H1 (cell line): ENCODE measurements at regions not wholly inside any gene's neighbourhood (a gene's known extent, or its start where the extent isn't known, plus 50 kb on each side); places are given as distances from the start of the nearest gene placed in this dataset.

Experiments
- CTCF ChIA-PET: fragments of 300-600 bp; sonication (Branson Sonifier 250); formaldehyde crosslinking; loops from one replicate; lab custom pipeline; 2021; ENCODE audit not compliant: partially characterized antibody; lab: Charles Lee
- POLR2A ChIA-PET: fragments of 300-600 bp; sonication (Branson Sonifier 250); formaldehyde crosslinking; loops from one replicate; lab custom pipeline; 2021; ENCODE audit warnings: inconsistent platforms; ENCODE audit not compliant: partially characterized antibody; lab: Charles Lee
- DNase-seq, 2 experiments: peaks; one replicate each; pipeline versions ENCODE4 v3.0.0 to v3.0.0-alpha.2; 2010 to 2022; ENCODE audit warnings: low spot score in 2 of 2, low read depth in 1 of 2, mixed read lengths in 1 of 2
- FAIRE-seq: peaks from 2 replicates; lab custom pipeline; 2011; peaks lifted over from hg19 to GRCh38; lab: Jason Lieb, UNC
- H2AFZ ChIP-seq: 2 replicates; pipeline ENCODE4 v1.8.1; 2012; ENCODE audit warnings: low read length, inconsistent platforms
- H2AK5ac ChIP-seq: 2 replicates; pipeline ENCODE4 v1.6.1; 2013; ENCODE audit warnings: low read depth, low read length
- H2BK120ac ChIP-seq: replicated peaks from 2 replicates; pipeline ENCODE3; 2013; ENCODE audit warnings: low read depth, low read length, inconsistent platforms
- H2BK12ac ChIP-seq: 2 replicates; pipeline ENCODE4 v1.6.1; 2013; ENCODE audit warnings: low read depth, low read length
- H2BK15ac ChIP-seq: 2 replicates; pipeline ENCODE4 v1.6.1; 2013; ENCODE audit warnings: low read length
- H2BK20ac ChIP-seq: 2 replicates; pipeline ENCODE4 v1.6.1; 2013; ENCODE audit warnings: low read length
- H2BK5ac ChIP-seq: 2 replicates; pipeline ENCODE4 v1.6.1; 2013; ENCODE audit warnings: low read depth, low read length
- H3K14ac ChIP-seq: 2 replicates; pipeline ENCODE4 v1.6.1; 2013; ENCODE audit warnings: inconsistent platforms; ENCODE audit not compliant: insufficient read length
- H3K18ac ChIP-seq: 2 replicates; pipeline ENCODE4 v1.6.1; 2013; ENCODE audit warnings: low read length; ENCODE audit errors: extremely low read depth
- H3K23ac ChIP-seq: 2 replicates; pipeline ENCODE4 v1.6.1; 2013; ENCODE audit warnings: inconsistent platforms; ENCODE audit not compliant: insufficient read length
- H3K23me2 ChIP-seq: 2 replicates; pipeline ENCODE4 v1.6.1; 2013; ENCODE audit warnings: low read depth, low read length
- H3K27ac ChIP-seq: 2 replicates; pipeline ENCODE4 v1.6.1; 2011; ENCODE audit warnings: low read depth, low read length, inconsistent platforms
- H3K27me3 ChIP-seq, 4 experiments: replicated peaks in 1 of 4; 1 replicate in 1 of 4; 2 replicates in 3 of 4; pipeline versions ENCODE4 v1.6.1 to v1.8.1; 2011 to 2013; ENCODE audit warnings: low read length in 3 of 4, mild to moderate bottlenecking in 3 of 4, inconsistent platforms in 2 of 4, mixed read lengths in 2 of 4, moderate library complexity in 1 of 4; ENCODE audit not compliant: control insufficient read depth in 3 of 4, insufficient read depth in 3 of 4; ENCODE audit errors: extremely low read depth in 1 of 4
- H3K36me3 ChIP-seq, 4 experiments: 2 replicates each; pipeline versions ENCODE4 v1.6.1 to v1.8.1; 2011 to 2013; ENCODE audit warnings: mild to moderate bottlenecking in 4 of 4, low read length in 3 of 4, moderate library complexity in 2 of 4, control low read depth in 1 of 4, inconsistent platforms in 1 of 4; ENCODE audit not compliant: insufficient read depth in 4 of 4, control insufficient read depth in 2 of 4
- H3K4ac ChIP-seq: replicated peaks from 2 replicates; pipeline ENCODE3; 2013; ENCODE audit warnings: low read length, low read depth, mixed read lengths, inconsistent platforms; ENCODE audit not compliant: insufficient read length
- H3K4me1 ChIP-seq, 4 experiments: replicated peaks in 1 of 4; 1 replicate in 1 of 4; 2 replicates in 3 of 4; pipeline versions ENCODE4 v1.6.1 to v1.8.1; 2011 to 2013; ENCODE audit warnings: low read length in 3 of 4, inconsistent platforms in 2 of 4, mixed read lengths in 1 of 4; ENCODE audit not compliant: insufficient read depth in 4 of 4, control insufficient read depth in 3 of 4
- H3K4me2 ChIP-seq, 2 experiments: 2 replicates each; pipeline versions ENCODE4 v1.6.1 to v1.8.1; 2011 to 2013; ENCODE audit warnings: low read depth in 2 of 2, low read length in 2 of 2, control low read depth in 1 of 2, inconsistent platforms in 1 of 2, mild to moderate bottlenecking in 1 of 2; ENCODE audit not compliant: insufficient read depth in 1 of 2
- H3K4me3 ChIP-seq, 4 experiments: fragments of 200-600, 300-600 bp in 1 of 4; sonication (generic), shearing (Covaris generic), sonication (Bioruptor Twin) in 1 of 4; 2 replicates each; pipeline versions ENCODE4 v1.5.1 to v1.8.1; 2011 to 2016; ENCODE audit warnings: low read length in 4 of 4, low read depth in 3 of 4, control low read depth in 2 of 4, inconsistent platforms in 2 of 4, mild to moderate bottlenecking in 2 of 4, mixed read lengths in 1 of 4, moderate library complexity in 1 of 4; ENCODE audit not compliant: insufficient read depth in 2 of 4; ENCODE audit errors: extremely low read depth in 1 of 4
- H3K56ac ChIP-seq: replicated peaks from 2 replicates; pipeline ENCODE3; 2013; ENCODE audit warnings: low read depth, mild to moderate bottlenecking, mixed read lengths, low read length, inconsistent platforms; ENCODE audit not compliant: insufficient read length
- H3K79me1 ChIP-seq: 2 replicates; pipeline ENCODE4 v1.6.1; 2013; ENCODE audit warnings: low read depth, low read length, control low read depth
- H3K79me2 ChIP-seq, 2 experiments: 2 replicates each; pipeline versions ENCODE4 v1.6.1 to v1.8.1; 2012 to 2013; ENCODE audit warnings: low read length in 2 of 2, mild to moderate bottlenecking in 2 of 2, inconsistent platforms in 1 of 2; ENCODE audit not compliant: insufficient read depth in 2 of 2, control insufficient read depth in 1 of 2
- H3K9ac ChIP-seq, 4 experiments: replicated peaks in 1 of 4; 1 replicate in 1 of 4; 2 replicates in 3 of 4; pipeline versions ENCODE4 v1.6.1 to v1.8.1; 2011 to 2013; ENCODE audit warnings: low read depth in 3 of 4, low read length in 3 of 4, control low read depth in 2 of 4, mild to moderate bottlenecking in 2 of 4, moderate library complexity in 2 of 4, inconsistent platforms in 1 of 4; ENCODE audit errors: extremely low read depth in 1 of 4
- H3K9me3 ChIP-seq, 2 experiments: 2 replicates each; pipeline versions ENCODE4 v1.6.1 to v1.8.1; 2012 to 2013; ENCODE audit warnings: mild to moderate bottlenecking in 2 of 2, moderate library complexity in 2 of 2, control low read depth in 1 of 2, inconsistent platforms in 1 of 2, low read depth in 1 of 2, low read length in 1 of 2, mixed read lengths in 1 of 2; ENCODE audit not compliant: insufficient read depth in 2 of 2
- H4K20me1 ChIP-seq, 2 experiments: replicated peaks in 1 of 2; 2 replicates each; pipeline versions ENCODE3 to v1.8.1; 2011 to 2013; ENCODE audit warnings: inconsistent platforms in 2 of 2, low read length in 2 of 2, mild to moderate bottlenecking in 1 of 2; ENCODE audit not compliant: insufficient read depth in 2 of 2, control insufficient read depth in 1 of 2
- H4K5ac ChIP-seq: 2 replicates; pipeline ENCODE4 v1.6.1; 2013; ENCODE audit warnings: low read length, low read depth, mixed read lengths, inconsistent platforms; ENCODE audit not compliant: insufficient read length
- H4K8ac ChIP-seq: 2 replicates; pipeline ENCODE4 v1.8.0; 2013; ENCODE audit warnings: mild to moderate bottlenecking, moderate library complexity, low read length, inconsistent platforms; ENCODE audit not compliant: insufficient read depth; ENCODE audit errors: extremely low read depth
- H4K91ac ChIP-seq: replicated peaks from 2 replicates; pipeline ENCODE3; 2013; ENCODE audit warnings: low read length, mixed read lengths, inconsistent platforms; ENCODE audit not compliant: insufficient read length
- ASH2L ChIP-seq: fragments of 200-600, 300-600 bp; sonication (generic); IDR thresholded peaks from one replicate; pipeline ENCODE4 v1.7.1; 2017; ENCODE audit warnings: low read length
- BACH1 ChIP-seq: IDR thresholded peaks from 2 replicates; pipeline ENCODE4 v1.6.1; 2012; ENCODE audit warnings: low read length, improper control_type of control experiment
- BRCA1 ChIP-seq: IDR thresholded peaks from 2 replicates; pipeline ENCODE4 v1.6.1; 2012; ENCODE audit warnings: low read depth, low read length, improper control_type of control experiment
- CHD2 ChIP-seq: IDR thresholded peaks from 2 replicates; pipeline ENCODE4 v1.6.1; 2012; ENCODE audit warnings: low read length, improper control_type of control experiment
- FOSL1 ChIP-seq: IDR thresholded peaks from 2 replicates; pipeline ENCODE4 v1.6.1; 2011; ENCODE audit warnings: mild to moderate bottlenecking, low read depth, low read length, moderate library complexity; ENCODE audit not compliant: insufficient read depth
- GTF2F1 ChIP-seq: IDR thresholded peaks from 2 replicates; pipeline ENCODE4 v1.6.1; 2012; ENCODE audit warnings: low read depth, low read length, improper control_type of control experiment, borderline replicate concordance
- KDM4A ChIP-seq: IDR thresholded peaks from one replicate; pipeline ENCODE4 v1.7.1; 2012; ENCODE audit warnings: low read depth, mild to moderate bottlenecking, moderate library complexity, low read length, inconsistent platforms; ENCODE audit not compliant: severe bottlenecking
- NANOG ChIP-seq: IDR thresholded peaks from 2 replicates; pipeline ENCODE4 v1.6.1; 2011; ENCODE audit warnings: low read length, low read depth, mild to moderate bottlenecking, inconsistent platforms; ENCODE audit not compliant: insufficient read depth, poor library complexity, severe bottlenecking
- POU5F1 ChIP-seq: IDR thresholded peaks from 2 replicates; pipeline ENCODE4 v1.6.1; 2011; ENCODE audit warnings: low read depth, mild to moderate bottlenecking, low read length, moderate library complexity
- RBBP5 ChIP-seq: IDR thresholded peaks from 2 replicates; pipeline ENCODE4 v1.7.1; 2012; ENCODE audit warnings: low read depth, mild to moderate bottlenecking, inconsistent platforms, low read length, moderate library complexity, borderline replicate concordance
- RNF2 ChIP-seq: fragments of 200-900, 300-1000 bp; sonication (generic); IDR thresholded peaks from 2 replicates; pipeline ENCODE4 v1.7.1; 2016; ENCODE audit warnings: borderline replicate concordance, low read depth, mild to moderate bottlenecking, antibody characterized with exemption, low read length; ENCODE audit not compliant: poor library complexity, severe bottlenecking; ENCODE audit errors: missing control alignments
- SIN3A ChIP-seq, 2 experiments: IDR thresholded peaks in 1 of 2; conservative IDR thresholded peaks in 1 of 2; 2 replicates each; pipeline ENCODE4 v1.6.1; 2011 to 2012; ENCODE audit warnings: low read length in 2 of 2, improper control_type of control experiment in 1 of 2, low read depth in 1 of 2, mild to moderate bottlenecking in 1 of 2
- TAF1 ChIP-seq: IDR thresholded peaks from 2 replicates; pipeline ENCODE4 v1.6.1; 2011; ENCODE audit warnings: mild to moderate bottlenecking, low read depth, low read length
- TCF12 ChIP-seq: IDR thresholded peaks from 2 replicates; pipeline ENCODE4 v1.6.1; 2011; ENCODE audit warnings: low read depth, mild to moderate bottlenecking, low read length
- WGBS, 2 experiments: shearing (Covaris generic) in 1 of 2; methylation state at CpG; one replicate each; pipeline versions ENCODE4 v1.1.6 to v1.1.7; 2013 to 2015; ENCODE audit warnings: low lambda C conversion rate in 2 of 2, mixed read lengths in 2 of 2, inconsistent platforms in 1 of 2, low coverage in 1 of 2, missing lambda C conversion rate in 1 of 2; ENCODE audit not compliant: insufficient replicate concordance in 2 of 2, insufficient coverage in 1 of 2, insufficient read length in 1 of 2; ENCODE audit errors: extremely low coverage in 1 of 2, missing lambda C conversion rate in 1 of 2; 5-methylcytosine and 5-hydroxymethylcytosine counted together
- TF ChIP-seq, protein P1 (sequence below): IDR thresholded peaks from 2 replicates; pipeline ENCODE4 v1.6.1; 2012; ENCODE audit warnings: inconsistent platforms

DNA sequence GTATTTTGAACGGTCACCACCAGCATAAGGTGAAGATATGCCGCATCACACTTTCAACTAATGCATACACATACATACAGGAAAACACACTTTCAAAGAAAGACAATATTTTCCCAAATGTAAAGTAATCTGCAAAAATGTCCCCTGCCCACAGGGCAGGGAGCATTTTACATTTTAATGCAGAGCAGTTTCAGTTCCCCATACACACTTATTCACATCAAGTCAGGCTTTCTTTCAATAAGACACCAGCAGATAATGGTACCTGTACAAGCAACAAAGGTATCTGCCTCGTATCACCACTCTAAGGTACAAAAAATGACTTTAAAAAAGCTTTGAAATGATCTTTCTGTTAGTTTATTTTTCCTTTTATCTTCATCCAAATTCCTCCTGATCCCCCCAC is 247.1 kb upstream of the CCNG1 start:
- whole genome bisulfite sequencing, 2 experiments: 93% methylated on average over 3 of the region's 3 CpGs; no CpG with 5 or more reads in 1 of the 2 experiments
- CTCF ChIA-PET: no interaction called here
- no peak overlapping the region for H3K9ac ChIP-seq
- TF ChIP-seq KDM4A (no peak), ASH2L (no peak), BRCA1 (no peak), FOSL1 (no peak), SIN3A (conservative IDR thresholded peaks at IDR 0.05 in 1 of 2, IDR thresholded peaks at IDR 0.05 in 1 of 2; ENCODE audit: low read depth in 1 of 2, low read length in 2 of 2) (no peak), BACH1 (no peak), RNF2 (no peak), POU5F1 (no peak), TAF1 (no peak), NANOG (no peak), RBBP5 (no peak), TCF12 (no peak), GTF2F1 (no peak), CHD2 (no peak)
- TF ChIP-seq, protein P1, sequence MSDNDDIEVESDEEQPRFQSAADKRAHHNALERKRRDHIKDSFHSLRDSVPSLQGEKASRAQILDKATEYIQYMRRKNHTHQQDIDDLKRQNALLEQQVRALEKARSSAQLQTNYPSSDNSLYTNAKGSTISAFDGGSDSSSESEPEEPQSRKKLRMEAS: no peak

More for the DNA sequence above, 247.1 kb upstream of the CCNG1 start:
- no peak overlapping the region for H4K5ac ChIP-seq
- H2BK15ac ChIP-seq: no peak overlapping the region
- no peak for FAIRE-seq
- H3K27ac ChIP-seq: no peak overlapping the region
- no peak for DNase-seq
- no peak overlapping the region for H3K23ac ChIP-seq
- H3K23me2 ChIP-seq: no peaks in the 10 kb centered on the region
- H3K27me3 ChIP-seq: peaks cover 0 to 1% (median 0%) of the 10 kb centered on the region in 4 experiments; a peak in 1 of 7 replicates
- no peak overlapping the region for H3K4me2 ChIP-seq
- no peaks in the 10 kb centered on the region; a peak in 1 of 7 replicates for H3K4me1 ChIP-seq
- POLR2A ChIA-PET: no interaction called here
- no peak overlapping the region for H2BK120ac ChIP-seq
- no peak overlapping the region for H2BK20ac ChIP-seq
- no peak overlapping the region for H3K4me3 ChIP-seq
- peaks cover 0 to 3% of the 10 kb centered on the region in 2 experiments; a peak in 1 of 4 replicates for H3K9me3 ChIP-seq
- H2AK5ac ChIP-seq: no peak overlapping the region
- no peak overlapping the region for H2BK12ac ChIP-seq
- H2AFZ ChIP-seq: no peak overlapping the region
- H3K14ac ChIP-seq: no peak overlapping the region
- H3K56ac ChIP-seq: no peak overlapping the region
- H4K91ac ChIP-seq: no peak overlapping the region
- no peak overlapping the region for H4K8ac ChIP-seq
- no peaks in the 10 kb centered on the region for H3K36me3 ChIP-seq
- no peaks in the 10 kb centered on the region for H3K79me1 ChIP-seq
- no peak overlapping the region for H3K4ac ChIP-seq
- no peaks in the 10 kb centered on the region for H4K20me1 ChIP-seq
- no peak overlapping the region for H2BK5ac ChIP-seq
- H3K18ac ChIP-seq: no peak overlapping the region
- H3K79me2 ChIP-seq: no peaks in the 10 kb centered on the region
